Panc1 (cell line): ENCODE measurements at regions not wholly inside any gene's neighbourhood (a gene's known extent, or its start where the extent isn't known, plus 50 kb on each side); places are given as distances from the start of the nearest gene placed in this dataset.

Experiments
- ATAC-seq: fragments of 200-7000 bp; cut with Tn5 transposase; 2 replicates; pipeline ENCODE4 v1.9.1; 2020; ENCODE audit warnings: mild to moderate bottlenecking, moderate library complexity
- BruUV-seq: library from RNA; stranded (reverse); fragments of 400-500 nt; replicated peaks from 2 replicates; lab custom pipeline; 2021; lab: Mats Ljungman, UMichigan
- CTCF ChIA-PET: fragments of 300-600 bp; sonication (Branson Sonifier 250); formaldehyde crosslinking; loops from one replicate; lab custom pipeline; 2022; ENCODE audit warnings: antibody characterized with exemption; lab: Charles Lee
- POLR2A ChIA-PET: fragments of 300-600 bp; sonication (Branson Sonifier 250); formaldehyde crosslinking; loops from one replicate; lab custom pipeline; 2022; ENCODE audit warnings: antibody characterized with exemption; lab: Charles Lee
- DNase-seq: peaks from one replicate; pipeline ENCODE4 v3.0.0-alpha.2; 2010; ENCODE audit warnings: low read depth, low spot score
- H3K27ac ChIP-seq: 2 replicates; pipeline ENCODE4 v1.5.1; 2011; ENCODE audit warnings: mild to moderate bottlenecking, low read length, inconsistent platforms
- H3K27me3 ChIP-seq: fragments of 200-500 bp; sonication (Bioruptor generic); 2 replicates; pipeline ENCODE4 v1.6.0; 2014; ENCODE audit warnings: low read length, inconsistent platforms; ENCODE audit not compliant: control insufficient read depth, insufficient read depth
- H3K36me3 ChIP-seq: fragments of 200-500 bp; sonication (Bioruptor generic); 2 replicates; pipeline ENCODE4 v1.5.1; 2014; ENCODE audit warnings: inconsistent platforms, mild to moderate bottlenecking, low read length, moderate library complexity; ENCODE audit not compliant: control insufficient read depth, insufficient read depth
- H3K4me1 ChIP-seq: 2 replicates; pipeline ENCODE4 v1.5.1; 2011; ENCODE audit warnings: inconsistent platforms, mild to moderate bottlenecking, low read length, moderate library complexity; ENCODE audit not compliant: control insufficient read depth, insufficient read depth
- H3K4me3 ChIP-seq, 2 experiments: 2 replicates each; pipeline ENCODE4 v1.5.1; 2011 to 2012; ENCODE audit warnings: low read depth in 2 of 2, low read length in 2 of 2, mild to moderate bottlenecking in 2 of 2, inconsistent platforms in 1 of 2, moderate library complexity in 1 of 2
- H3K9me3 ChIP-seq: fragments of 200-500 bp; sonication (Bioruptor generic); 2 replicates; pipeline ENCODE4 v1.5.1; 2014; ENCODE audit warnings: low read depth, mild to moderate bottlenecking, inconsistent platforms, low read length, moderate library complexity; ENCODE audit not compliant: control insufficient read depth, insufficient read depth
- POLR2AphosphoS5 ChIP-seq: IDR thresholded peaks from 2 replicates; pipeline ENCODE4 v1.6.1; 2012; ENCODE audit warnings: mild to moderate bottlenecking, low read depth, low read length, moderate library complexity
- SIN3A ChIP-seq: IDR thresholded peaks from 2 replicates; pipeline ENCODE4 v1.6.1; 2012; ENCODE audit warnings: low read depth, mild to moderate bottlenecking, low read length, moderate library complexity, borderline replicate concordance; ENCODE audit not compliant: insufficient read depth
- TCF7L2 ChIP-seq: IDR thresholded peaks from 2 replicates; pipeline ENCODE4 v1.6.1; 2011; ENCODE audit warnings: mild to moderate bottlenecking, low read depth, low read length, inconsistent platforms
- in situ Hi-C: cut with HindIII; loops from 2 replicates; pipeline ENCODE4 v1.10.0; 2016; ENCODE audit warnings: low sequenced_read_pairs, low pct_unique_long_range_greater_than_20kb
- intact Hi-C: fragments of 100-400 bp; cut with micrococcal nuclease; formaldehyde crosslinking; loops from one replicate; pipeline ENCODE4 v1.10.0; 2022; ENCODE audit not compliant: unreplicated experiment
- TF ChIP-seq, protein P1 (sequence below), 2 experiments: IDR thresholded peaks; 2 replicates each; pipeline ENCODE4 v1.6.1; 2011 to 2012; ENCODE audit warnings: low read depth in 2 of 2, control low read depth in 1 of 2, low read length in 1 of 2, mild to moderate bottlenecking in 1 of 2, moderate library complexity in 1 of 2; ENCODE audit not compliant: insufficient read depth in 1 of 2
- TF ChIP-seq, protein P2 (sequence below): fragments of 450-650 bp; IDR thresholded peaks from 2 replicates; pipeline ENCODE4 v1.5.1; 2017; ENCODE audit warnings: mild to moderate bottlenecking

DNA sequence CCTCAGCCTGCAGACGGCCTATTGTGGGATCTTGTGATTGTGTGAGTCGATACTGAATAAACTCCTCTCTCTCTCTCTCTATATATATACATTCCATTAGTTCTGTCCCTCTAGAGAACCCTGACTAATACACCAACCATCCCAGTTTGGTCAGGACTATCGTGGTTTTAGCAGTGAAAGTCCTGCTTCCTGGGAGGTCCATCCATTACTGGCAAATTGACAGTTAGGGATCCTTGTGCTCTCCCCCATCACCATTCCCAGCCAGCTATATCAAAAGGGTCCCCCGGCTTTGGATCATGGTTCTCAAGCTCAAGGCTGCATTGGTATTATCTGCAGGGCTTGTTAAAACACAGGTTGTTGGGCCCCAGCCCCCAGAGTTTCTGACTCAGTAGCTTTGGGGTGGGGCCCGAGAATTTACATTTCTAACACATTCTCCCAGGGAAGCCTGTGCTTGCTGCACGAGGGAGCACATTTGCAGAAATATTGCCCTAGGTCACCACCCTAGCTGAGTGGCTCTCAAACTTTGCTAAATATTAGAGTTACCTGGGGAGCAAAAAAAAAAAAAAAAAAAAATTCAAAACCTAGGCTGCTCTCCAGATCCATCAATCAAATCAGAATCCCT is 899.1 kb upstream of the AUTS2 start:
- in situ Hi-C loops = no loop called here
- Histone ChIP-seq H3K36me3 (no peaks in the 10 kb centered on the region), H3K27ac (no peak overlapping the region), H3K4me3 (no peak overlapping the region), H3K4me1 (no peaks in the 10 kb centered on the region), H3K27me3 (no peaks in the 10 kb centered on the region), H3K9me3 (no peaks in the 10 kb centered on the region)
- TF ChIP-seq, protein P1, sequence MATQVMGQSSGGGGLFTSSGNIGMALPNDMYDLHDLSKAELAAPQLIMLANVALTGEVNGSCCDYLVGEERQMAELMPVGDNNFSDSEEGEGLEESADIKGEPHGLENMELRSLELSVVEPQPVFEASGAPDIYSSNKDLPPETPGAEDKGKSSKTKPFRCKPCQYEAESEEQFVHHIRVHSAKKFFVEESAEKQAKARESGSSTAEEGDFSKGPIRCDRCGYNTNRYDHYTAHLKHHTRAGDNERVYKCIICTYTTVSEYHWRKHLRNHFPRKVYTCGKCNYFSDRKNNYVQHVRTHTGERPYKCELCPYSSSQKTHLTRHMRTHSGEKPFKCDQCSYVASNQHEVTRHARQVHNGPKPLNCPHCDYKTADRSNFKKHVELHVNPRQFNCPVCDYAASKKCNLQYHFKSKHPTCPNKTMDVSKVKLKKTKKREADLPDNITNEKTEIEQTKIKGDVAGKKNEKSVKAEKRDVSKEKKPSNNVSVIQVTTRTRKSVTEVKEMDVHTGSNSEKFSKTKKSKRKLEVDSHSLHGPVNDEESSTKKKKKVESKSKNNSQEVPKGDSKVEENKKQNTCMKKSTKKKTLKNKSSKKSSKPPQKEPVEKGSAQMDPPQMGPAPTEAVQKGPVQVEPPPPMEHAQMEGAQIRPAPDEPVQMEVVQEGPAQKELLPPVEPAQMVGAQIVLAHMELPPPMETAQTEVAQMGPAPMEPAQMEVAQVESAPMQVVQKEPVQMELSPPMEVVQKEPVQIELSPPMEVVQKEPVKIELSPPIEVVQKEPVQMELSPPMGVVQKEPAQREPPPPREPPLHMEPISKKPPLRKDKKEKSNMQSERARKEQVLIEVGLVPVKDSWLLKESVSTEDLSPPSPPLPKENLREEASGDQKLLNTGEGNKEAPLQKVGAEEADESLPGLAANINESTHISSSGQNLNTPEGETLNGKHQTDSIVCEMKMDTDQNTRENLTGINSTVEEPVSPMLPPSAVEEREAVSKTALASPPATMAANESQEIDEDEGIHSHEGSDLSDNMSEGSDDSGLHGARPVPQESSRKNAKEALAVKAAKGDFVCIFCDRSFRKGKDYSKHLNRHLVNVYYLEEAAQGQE (IDR thresholded peaks at IDR 0.05; ENCODE audit: insufficient read depth in 1 of 2, low read depth in 2 of 2, low read length in 1 of 2) = no peak
- TF ChIP-seq, protein P2, sequence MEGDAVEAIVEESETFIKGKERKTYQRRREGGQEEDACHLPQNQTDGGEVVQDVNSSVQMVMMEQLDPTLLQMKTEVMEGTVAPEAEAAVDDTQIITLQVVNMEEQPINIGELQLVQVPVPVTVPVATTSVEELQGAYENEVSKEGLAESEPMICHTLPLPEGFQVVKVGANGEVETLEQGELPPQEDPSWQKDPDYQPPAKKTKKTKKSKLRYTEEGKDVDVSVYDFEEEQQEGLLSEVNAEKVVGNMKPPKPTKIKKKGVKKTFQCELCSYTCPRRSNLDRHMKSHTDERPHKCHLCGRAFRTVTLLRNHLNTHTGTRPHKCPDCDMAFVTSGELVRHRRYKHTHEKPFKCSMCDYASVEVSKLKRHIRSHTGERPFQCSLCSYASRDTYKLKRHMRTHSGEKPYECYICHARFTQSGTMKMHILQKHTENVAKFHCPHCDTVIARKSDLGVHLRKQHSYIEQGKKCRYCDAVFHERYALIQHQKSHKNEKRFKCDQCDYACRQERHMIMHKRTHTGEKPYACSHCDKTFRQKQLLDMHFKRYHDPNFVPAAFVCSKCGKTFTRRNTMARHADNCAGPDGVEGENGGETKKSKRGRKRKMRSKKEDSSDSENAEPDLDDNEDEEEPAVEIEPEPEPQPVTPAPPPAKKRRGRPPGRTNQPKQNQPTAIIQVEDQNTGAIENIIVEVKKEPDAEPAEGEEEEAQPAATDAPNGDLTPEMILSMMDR = no peak
- TF ChIP-seq SIN3A = no peak
- no peak for TF ChIP-seq TCF7L2
- no peak for TF ChIP-seq POLR2AphosphoS5
- BruUV-seq = no TSS peak
- ChIA-PET CTCF (no interaction called here), POLR2A (no interaction called here)
- intact Hi-C loops = no loop called here
- no peak for ATAC-seq
- no peak for DNase-seq

DNA sequence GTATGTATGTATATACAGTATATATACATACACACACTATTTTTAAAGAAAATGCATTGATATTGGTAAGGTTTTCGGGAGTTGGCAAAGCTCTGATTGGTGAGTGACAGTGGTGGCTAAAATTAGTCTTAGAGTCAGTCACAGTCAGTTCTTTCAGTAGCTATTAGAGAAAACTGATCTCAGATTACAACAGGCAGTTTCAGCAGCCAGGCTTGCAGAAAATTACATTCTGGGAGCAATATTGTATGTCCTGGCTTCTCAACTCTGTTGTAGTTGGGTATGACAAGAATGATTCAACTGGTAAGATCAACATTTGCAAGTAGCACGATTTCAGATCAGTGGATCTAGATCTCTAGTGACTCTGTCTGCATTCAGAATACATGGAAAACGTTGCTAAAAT is 897.9 kb upstream of the AUTS2 start:
- CTCF ChIA-PET = no interaction called here
- H3K9me3 ChIP-seq = no peaks in the 10 kb centered on the region
- POLR2A ChIA-PET = no interaction called here
- no peak overlapping the region for H3K27ac ChIP-seq
- no peaks in the 10 kb centered on the region for H3K36me3 ChIP-seq
- H3K4me1 ChIP-seq = no peaks in the 10 kb centered on the region
- in situ Hi-C loops = no loop called here
- no peaks in the 10 kb centered on the region for H3K27me3 ChIP-seq
- DNase-seq = no peak
- no peak for ATAC-seq
- TF ChIP-seq, protein P2 = no peak
- TF ChIP-seq, protein P1 (IDR thresholded peaks at IDR 0.05; ENCODE audit: insufficient read depth in 1 of 2, low read depth in 2 of 2, low read length in 1 of 2) = no peak
- TF ChIP-seq TCF7L2 (no peak), POLR2AphosphoS5 (no peak), SIN3A (no peak)
- intact Hi-C loops = no loop called here
- no TSS peak for BruUV-seq
- H3K4me3 ChIP-seq = no peak overlapping the region
